ENCODE measurements at regions not wholly inside any gene's neighbourhood (a gene's known extent, or its start where the extent isn't known, plus 50 kb on each side); places are given as distances from the start of the nearest gene placed in this dataset.

DNA sequence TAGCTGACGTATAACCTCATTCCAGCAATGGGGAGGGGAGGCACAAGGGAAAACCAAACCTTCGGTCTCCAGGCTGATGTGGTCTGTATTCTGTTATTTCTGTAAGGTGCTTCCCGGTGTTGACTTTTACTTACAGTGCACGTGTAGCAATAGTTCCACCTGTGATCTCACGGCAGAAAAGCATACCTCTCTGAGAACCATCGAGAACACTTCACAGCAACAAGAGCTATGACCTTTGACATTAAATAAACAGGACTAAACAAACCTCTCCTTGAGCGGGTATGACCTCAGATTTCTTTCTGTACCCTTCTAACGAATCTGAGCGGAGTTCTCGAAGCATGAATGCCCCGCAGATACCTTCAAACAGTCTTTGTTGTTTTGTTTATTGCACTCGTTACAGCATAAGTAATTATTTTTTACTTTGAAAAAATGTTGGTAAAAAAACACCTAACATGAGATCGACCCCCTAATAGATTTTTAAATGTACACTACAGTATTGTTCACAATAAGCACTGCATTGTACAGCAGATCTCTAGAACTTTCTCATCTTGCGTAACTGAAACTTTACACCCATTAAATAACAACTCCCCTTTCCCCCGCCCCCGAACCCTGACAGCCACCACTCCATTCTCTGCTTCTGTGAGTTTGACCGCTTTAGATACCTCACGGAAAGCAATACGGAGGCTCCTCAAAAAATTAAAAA lies 282.3 kb downstream of the GATA3 start:
- Histone ChIP-seq H3K36me3 (ENCODE audit: control insufficient read depth in 1 of 2, insufficient read depth in 2 of 2, low read length in 2 of 2) (no peaks in the 10 kb centered on the region), H3K9me3 (ENCODE audit: control insufficient read depth in 1 of 2, insufficient read depth in 1 of 2, low read depth in 1 of 2, low read length in 2 of 2) (no peaks in the 10 kb centered on the region), H2AFZ (ENCODE audit: low read depth, low read length, poor library complexity, severe bottlenecking) (no peak overlapping the region), H3K27ac (ENCODE audit: low read depth, low read length) (no peak overlapping the region), H3K9ac (ENCODE audit: low read length) (no peak overlapping the region), H3K4me2 (ENCODE audit: low read length) (no peak overlapping the region), H3K4me3 (replicated peaks in 1 of 2; ENCODE audit: low read depth in 1 of 2, low read length in 2 of 2) (no peak overlapping the region), H3K79me2 (ENCODE audit: insufficient read depth, low read length) (no peaks in the 10 kb centered on the region), H3K9me2 (ENCODE audit: insufficient read depth) (no peaks in the 10 kb centered on the region), H3K27me3 (ENCODE audit: insufficient read depth, low read length) (no peaks in the 10 kb centered on the region), H4K20me1 (ENCODE audit: insufficient read depth) (no peaks in the 10 kb centered on the region), H3K4me1 (ENCODE audit: control insufficient read depth in 1 of 2, insufficient read depth in 2 of 2, low read length in 2 of 2) (no peaks in the 10 kb centered on the region)
- intact Hi-C loops (cut with micrococcal nuclease) = no loop called here
- ATAC-seq = no peak
- DNase-seq (ENCODE audit: low read depth, low spot score) = no peak
- BruUV-seq (replicated peaks) = no TSS peak
- ChIA-PET RAD21 (ENCODE audit: low non-redundant PET in 1 of 2, low total read pairs in 2 of 2, uncharacterized antibody in 2 of 2, unreplicated experiment in 2 of 2) (no interaction called here), POLR2A (no interaction called here), CTCF (no interaction called here)
- TF ChIP-seq FOSL1 (IDR thresholded peaks at IDR 0.05; ENCODE audit: low read depth) (no peak), TCF7L2 (IDR thresholded peaks at IDR 0.05; ENCODE audit: borderline replicate concordance, extremely low read depth, insufficient read depth, insufficient read length) (no peak), POLR2A (IDR thresholded peaks at IDR 0.05; ENCODE audit: borderline replicate concordance, extremely low read depth, insufficient read depth, insufficient read length) (no peak), EZH2 (IDR thresholded peaks at IDR 0.05) (no peak), CBX3 (IDR thresholded peaks at IDR 0.05; ENCODE audit: low read depth) (no peak), YY1 (IDR thresholded peaks at IDR 0.05; ENCODE audit: extremely low read depth, insufficient replicate concordance, low read depth, low read length) (no peak), ZFX (IDR thresholded peaks at IDR 0.05) (no peak), SRF (IDR thresholded peaks at IDR 0.05; ENCODE audit: low read depth) (no peak), SIN3A (IDR thresholded peaks at IDR 0.05; ENCODE audit: low read depth) (no peak), ZNF274 (IDR thresholded peaks at IDR 0.05; ENCODE audit: low read depth, low read length) (no peak)
- TF ChIP-seq, protein P1, sequence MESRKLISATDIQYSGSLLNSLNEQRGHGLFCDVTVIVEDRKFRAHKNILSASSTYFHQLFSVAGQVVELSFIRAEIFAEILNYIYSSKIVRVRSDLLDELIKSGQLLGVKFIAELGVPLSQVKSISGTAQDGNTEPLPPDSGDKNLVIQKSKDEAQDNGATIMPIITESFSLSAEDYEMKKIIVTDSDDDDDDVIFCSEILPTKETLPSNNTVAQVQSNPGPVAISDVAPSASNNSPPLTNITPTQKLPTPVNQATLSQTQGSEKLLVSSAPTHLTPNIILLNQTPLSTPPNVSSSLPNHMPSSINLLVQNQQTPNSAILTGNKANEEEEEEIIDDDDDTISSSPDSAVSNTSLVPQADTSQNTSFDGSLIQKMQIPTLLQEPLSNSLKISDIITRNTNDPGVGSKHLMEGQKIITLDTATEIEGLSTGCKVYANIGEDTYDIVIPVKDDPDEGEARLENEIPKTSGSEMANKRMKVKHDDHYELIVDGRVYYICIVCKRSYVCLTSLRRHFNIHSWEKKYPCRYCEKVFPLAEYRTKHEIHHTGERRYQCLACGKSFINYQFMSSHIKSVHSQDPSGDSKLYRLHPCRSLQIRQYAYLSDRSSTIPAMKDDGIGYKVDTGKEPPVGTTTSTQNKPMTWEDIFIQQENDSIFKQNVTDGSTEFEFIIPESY (IDR thresholded peaks at IDR 0.05; ENCODE audit: extremely low read depth, insufficient replicate concordance, low read length) = no peak

Data from HCT116 (cell line).